ENCODE measurements at regions not wholly inside any gene's neighbourhood (a gene's known extent, or its start where the extent isn't known, plus 50 kb on each side); places are given as distances from the start of the nearest gene placed in this dataset.

DNA sequence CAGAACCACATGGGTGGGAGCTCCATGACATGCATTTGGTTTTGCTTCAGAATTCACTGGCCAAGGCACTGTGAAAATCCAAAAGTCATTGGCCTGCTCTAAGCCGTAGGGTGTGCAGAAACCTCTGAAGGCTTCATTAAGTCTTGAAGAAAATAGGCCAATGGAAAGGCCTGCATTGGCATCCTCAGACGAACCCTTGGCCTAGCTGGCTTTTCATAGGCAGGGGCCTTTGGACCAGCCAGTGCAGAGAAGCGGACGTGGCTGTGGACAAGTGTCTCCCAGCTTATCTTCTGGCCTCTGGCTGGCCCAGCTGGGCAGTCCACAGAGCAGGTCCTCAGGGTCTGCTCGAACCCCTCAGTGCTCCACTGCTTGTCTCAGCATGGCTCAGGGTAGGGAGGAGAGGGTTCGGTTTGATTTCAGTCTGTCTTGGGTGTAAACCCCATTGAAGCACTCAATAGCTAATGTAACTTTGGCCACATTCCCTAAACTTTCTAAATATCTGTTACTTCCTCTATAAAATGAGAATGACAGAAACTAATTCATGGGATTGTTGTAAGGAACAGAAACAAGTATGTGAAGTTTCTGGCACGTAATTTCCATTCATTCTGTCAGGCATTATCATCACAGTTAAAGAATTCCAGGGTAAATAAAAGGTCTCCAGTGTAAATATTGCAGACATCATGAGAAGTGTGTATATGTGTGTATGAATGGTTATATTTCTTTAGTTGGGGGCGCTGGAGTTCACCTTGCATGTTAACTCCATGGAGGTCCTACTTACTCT is 125.5 kb downstream of the TFCP2L1 start:
- Mint-ChIP-seq H3K36me3 (ENCODE audit: low read depth) (no peaks in the 10 kb centered on the region), H3K9me3 (peaks cover 29% of the 10 kb centered on the region)
- no peak for DNase-seq (ENCODE audit: low spot score)

DNA sequence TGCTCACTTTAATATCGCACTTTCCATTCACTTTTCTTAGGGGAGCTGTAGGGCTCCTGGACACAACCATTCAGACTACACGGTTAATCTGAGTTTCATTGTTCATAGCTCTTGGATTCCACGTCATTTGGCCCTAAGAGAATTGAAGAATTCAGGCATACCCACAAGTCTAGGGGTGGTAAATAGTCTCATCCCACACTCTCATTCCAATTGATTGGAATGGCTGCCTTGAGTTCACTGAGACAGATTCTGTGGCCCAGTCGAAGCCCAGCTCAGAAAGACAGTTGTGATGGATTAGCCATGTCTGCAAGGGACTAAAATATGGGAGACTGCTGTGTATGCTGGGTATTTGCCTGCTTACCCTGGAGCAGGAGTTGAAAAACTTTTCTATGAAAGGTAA is 124.6 kb downstream of the TFCP2L1 start:
- Mint-ChIP-seq H3K27ac (no peak overlapping the region), H3K36me3 (ENCODE audit: low read depth) (no peaks in the 10 kb centered on the region), H3K4me1 (ENCODE audit: low read depth) (no peaks in the 10 kb centered on the region), H3K9me3 (peaks cover 29% of the 10 kb centered on the region), H3K4me3 (no peak overlapping the region), H3K27me3 (ENCODE audit: insufficient read depth) (no peaks in the 10 kb centered on the region)
- no peak for DNase-seq (ENCODE audit: low spot score)
- intact Hi-C loops (cut with micrococcal nuclease): no loop called here

More for the DNA sequence above, 125.5 kb downstream of the TFCP2L1 start:
- Mint-ChIP-seq H3K27ac (no peak overlapping the region), H3K27me3 (ENCODE audit: insufficient read depth) (no peaks in the 10 kb centered on the region), H3K4me3 (no peak overlapping the region), H3K4me1 (ENCODE audit: low read depth) (no peaks in the 10 kb centered on the region)
- intact Hi-C loops (cut with micrococcal nuclease): no loop called here

DNA sequence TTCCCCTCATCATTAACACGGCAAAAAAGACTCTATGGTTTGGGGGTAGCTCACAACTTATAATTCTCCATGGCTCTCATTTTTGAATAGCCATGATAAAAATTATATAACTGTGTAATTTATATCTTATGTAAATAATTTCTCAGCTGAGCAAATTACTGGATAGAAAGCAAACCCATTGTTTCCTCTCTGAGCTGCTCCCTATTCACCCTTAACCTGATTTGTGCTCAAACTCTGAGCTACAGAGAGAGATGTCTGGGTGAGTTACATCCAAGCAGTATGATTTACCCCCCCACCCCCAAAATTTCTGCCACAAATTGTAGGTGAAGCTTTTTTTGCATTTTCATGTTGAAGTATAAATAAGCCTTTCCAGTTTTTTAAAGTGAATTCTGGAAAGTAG is 123.7 kb downstream of the TFCP2L1 start:
- Mint-ChIP-seq H3K4me1 (ENCODE audit: low read depth) (no peaks in the 10 kb centered on the region), H3K9me3 (peaks cover 27% of the 10 kb centered on the region), H3K27ac (no peak overlapping the region), H3K4me3 (no peak overlapping the region), H3K36me3 (ENCODE audit: low read depth) (no peaks in the 10 kb centered on the region), H3K27me3 (ENCODE audit: insufficient read depth) (no peaks in the 10 kb centered on the region)
- no peak for DNase-seq (ENCODE audit: low spot score)
- intact Hi-C loops (cut with micrococcal nuclease): no loop called here

DNA sequence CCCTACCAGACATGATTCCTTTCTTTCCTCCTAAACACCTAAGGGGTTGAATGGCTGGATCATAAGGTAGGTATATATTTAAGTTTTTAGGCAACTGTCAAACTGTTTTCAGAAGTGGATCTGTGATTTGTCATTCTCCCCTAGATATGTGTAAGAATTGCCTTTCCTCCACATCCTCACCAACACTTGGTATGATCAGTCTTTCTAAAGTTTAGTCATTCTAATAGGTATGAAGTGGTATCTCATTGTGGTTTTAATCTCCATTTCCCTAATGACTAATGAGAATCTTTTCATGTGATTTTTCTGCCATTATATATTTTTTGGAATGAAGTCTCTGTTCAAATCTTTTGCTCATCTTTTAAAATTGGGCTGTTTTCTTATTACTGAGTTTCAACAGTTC is 122.1 kb downstream of the TFCP2L1 start:
- Mint-ChIP-seq H3K9me3 (peaks cover 16% of the 10 kb centered on the region), H3K4me3 (no peak overlapping the region), H3K36me3 (ENCODE audit: low read depth) (no peaks in the 10 kb centered on the region), H3K27ac (no peak overlapping the region), H3K4me1 (ENCODE audit: low read depth) (no peaks in the 10 kb centered on the region), H3K27me3 (ENCODE audit: insufficient read depth) (no peaks in the 10 kb centered on the region)
- intact Hi-C loops (cut with micrococcal nuclease): no loop called here
- DNase-seq (ENCODE audit: low spot score): no peak

DNA sequence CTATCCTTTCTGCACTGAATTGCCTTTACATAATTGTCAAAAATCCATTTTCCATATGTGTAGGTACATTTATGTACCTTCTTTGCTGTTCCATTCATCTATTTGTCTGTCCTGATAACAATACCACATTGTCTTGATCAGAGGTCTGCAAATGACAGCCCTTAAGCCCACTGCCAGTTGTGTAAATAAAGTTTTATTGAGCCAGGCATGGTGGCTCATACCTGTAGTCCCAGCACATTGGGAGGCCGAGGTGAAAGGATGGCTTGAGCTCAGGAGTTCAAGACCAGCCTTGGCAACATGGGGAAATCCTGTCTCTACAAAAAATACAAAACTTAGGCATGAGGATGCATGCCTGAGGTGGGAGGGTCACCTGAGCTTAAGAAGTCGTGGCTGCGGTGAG is 121.0 kb downstream of the TFCP2L1 start:
- no peak for DNase-seq (ENCODE audit: low spot score)
- Mint-ChIP-seq H3K9me3 (peaks cover 6% of the 10 kb centered on the region), H3K4me3 (no peak overlapping the region), H3K36me3 (ENCODE audit: low read depth) (no peaks in the 10 kb centered on the region), H3K27me3 (ENCODE audit: insufficient read depth) (no peaks in the 10 kb centered on the region), H3K27ac (no peak overlapping the region), H3K4me1 (ENCODE audit: low read depth) (no peaks in the 10 kb centered on the region)
- intact Hi-C loops (cut with micrococcal nuclease): no loop called here

DNA sequence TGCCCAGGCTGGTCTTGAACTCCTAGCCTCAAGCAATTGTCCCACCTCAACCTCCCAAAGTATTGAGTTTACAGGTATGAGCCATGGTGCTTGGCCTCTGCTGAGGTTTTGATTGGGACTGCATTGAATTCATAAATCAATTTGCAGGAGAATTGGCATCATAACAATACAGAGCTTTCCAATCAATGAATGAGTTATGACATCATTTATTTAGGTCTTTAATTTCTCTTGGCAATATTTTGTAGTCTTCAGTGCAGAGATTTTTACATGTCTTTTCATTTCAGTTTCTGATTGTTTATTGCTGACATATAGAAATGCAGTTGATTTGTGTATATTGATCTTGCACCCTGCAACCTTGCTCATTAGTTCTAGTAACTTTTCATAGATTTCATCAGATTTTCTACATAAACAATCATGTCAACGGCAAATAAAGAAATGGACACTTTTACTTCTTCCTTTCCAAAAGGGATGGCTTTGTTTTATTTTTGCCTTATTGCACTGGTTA is 119.9 kb downstream of the TFCP2L1 start:
- Mint-ChIP-seq H3K9me3 (peaks cover 6% of the 10 kb centered on the region), H3K36me3 (ENCODE audit: low read depth) (no peaks in the 10 kb centered on the region), H3K27me3 (ENCODE audit: insufficient read depth) (no peaks in the 10 kb centered on the region), H3K4me3 (no peak overlapping the region), H3K4me1 (ENCODE audit: low read depth) (no peaks in the 10 kb centered on the region), H3K27ac (no peak overlapping the region)
- intact Hi-C loops (cut with micrococcal nuclease): no loop called here
- no peak for DNase-seq (ENCODE audit: low spot score)
